Activated B cell treated with CpG ODN at 0.5 μM for 24 hours (primary cell): ENCODE measurements at regions not wholly inside any gene's neighbourhood (a gene's known extent, or its start where the extent isn't known, plus 50 kb on each side); places are given as distances from the start of the nearest gene placed in this dataset.
"Not testable (repeated sequence)": the region's sequence is repeated elsewhere in the genome, so short reads cannot be mapped to it uniquely, and the experiment has no call there.

Experiments
- ATAC-seq: fragments of 200-7000 bp; cut with Tn5 transposase; one replicate; pipeline ENCODE4 v1.10.0; 2021; ENCODE audit warnings: low read depth, mild to moderate bottlenecking, moderate library complexity
- CTCF ChIA-PET: fragments of 350-600 bp; sonication (Branson Sonifier 250); formaldehyde crosslinking; loops from one replicate; lab custom pipeline; 2021; ENCODE audit warnings: antibody characterized with exemption; lab: Charles Lee
- POLR2A ChIA-PET: fragments of 350-600 bp; sonication (Branson Sonifier 250); formaldehyde crosslinking; loops from one replicate; lab custom pipeline; 2021; ENCODE audit warnings: antibody characterized with exemption; lab: Charles Lee
- DNase-seq: peaks from one replicate; pipeline ENCODE4 v3.0.0; 2022
- H3K27ac Mint-ChIP-seq: one replicate; pipeline ENCODE4 v1.8.0; 2020; ENCODE audit warnings: mixed read lengths
- H3K27me3 Mint-ChIP-seq: one replicate; pipeline ENCODE4 v1.8.0; 2021; ENCODE audit warnings: mixed read lengths
- H3K36me3 Mint-ChIP-seq: one replicate; pipeline ENCODE4 v1.8.0; 2021; ENCODE audit warnings: low read depth, mixed read lengths
- H3K4me1 Mint-ChIP-seq: one replicate; pipeline ENCODE4 v1.8.0; 2021; ENCODE audit warnings: mixed read lengths
- H3K4me3 Mint-ChIP-seq: one replicate; pipeline ENCODE4 v1.8.0; 2020; ENCODE audit warnings: mild to moderate bottlenecking, mixed read lengths
- H3K9me3 Mint-ChIP-seq: one replicate; pipeline ENCODE4 v1.8.0; 2020; ENCODE audit warnings: mixed read lengths
- CTCF ChIP-seq: fragments of 200-600 bp; IDR thresholded peaks from one replicate; pipeline ENCODE4 v1.8.0; 2022; ENCODE audit warnings: antibody characterized with exemption, mild to moderate bottlenecking
- intact Hi-C: fragments of 100-400 bp; cut with micrococcal nuclease; formaldehyde crosslinking; loops from one replicate; pipeline ENCODE4 v1.15.1; 2024

- intact Hi-C loops: no loop called here
- no peak for ATAC-seq
- no peak for DNase-seq
- Mint-ChIP-seq H3K27me3 (no peaks in the 10 kb centered on the region), H3K36me3 (no peaks in the 10 kb centered on the region), H3K4me1 (peaks cover 20% of the 10 kb centered on the region), H3K4me3 (no peak overlapping the region), H3K27ac (no peak overlapping the region), H3K9me3 (no peaks in the 10 kb centered on the region)
- ChIA-PET CTCF (no interaction called here), POLR2A (no interaction called here)
- TF ChIP-seq CTCF: no peak
These were observed 475.9 kb downstream of the XYLT1 start for GRCh38 chr16:16994831-16995230.

GRCh38 chr16:16996827-16997226, 473.9 kb downstream of the XYLT1 start:
- ChIA-PET CTCF (no interaction called here), POLR2A (interaction anchor here (0.6 kb wide), 1 partner anchor 19 kb away, joined by 3 read pairs; no protein-coding TSS in a partner anchor)
- DNase-seq (no peak), ATAC-seq (no peak)
- no peaks in the 10 kb centered on the region for H3K9me3 Mint-ChIP-seq
- H3K4me3 Mint-ChIP-seq: no peak overlapping the region
- H3K27me3 Mint-ChIP-seq: no peaks in the 10 kb centered on the region
- no peak for TF ChIP-seq CTCF
- no peaks in the 10 kb centered on the region for H3K36me3 Mint-ChIP-seq
- intact Hi-C loops: no loop called here
- H3K4me1 Mint-ChIP-seq: peaks cover 20% of the 10 kb centered on the region
- no peak overlapping the region for H3K27ac Mint-ChIP-seq

- Mint-ChIP-seq H3K4me1 (peaks cover 23% of the 10 kb centered on the region), H3K4me3 (no peak overlapping the region), H3K36me3 (no peaks in the 10 kb centered on the region), H3K27ac (no peak overlapping the region), H3K27me3 (no peaks in the 10 kb centered on the region), H3K9me3 (no peaks in the 10 kb centered on the region)
- no peak for TF ChIP-seq CTCF
- DNase-seq (no peak), ATAC-seq (no peak)
- ChIA-PET POLR2A (interaction anchor here (0.6 kb wide), 1 partner anchor 18 kb away, joined by 3 read pairs; no protein-coding TSS in a partner anchor), CTCF (no interaction called here)
- intact Hi-C loops: no loop called here
These were observed 473.4 kb downstream of the XYLT1 start for GRCh38 chr16:16997349-16997748.

GRCh38 chr16:17001471-17001870, 469.3 kb downstream of the XYLT1 start:
- ChIA-PET POLR2A (no interaction called here), CTCF (no interaction called here)
- no peaks in the 10 kb centered on the region for H3K36me3 Mint-ChIP-seq
- ATAC-seq (no peak), DNase-seq (no peak)
- H3K9me3 Mint-ChIP-seq: peaks cover 2% of the 10 kb centered on the region
- no peak overlapping the region for H3K4me3 Mint-ChIP-seq
- intact Hi-C loops: no loop called here
- peaks cover 8% of the 10 kb centered on the region for H3K4me1 Mint-ChIP-seq
- no peak for TF ChIP-seq CTCF
- H3K27me3 Mint-ChIP-seq: no peaks in the 10 kb centered on the region
- no peak overlapping the region for H3K27ac Mint-ChIP-seq

- no peak overlapping the region for H3K4me3 Mint-ChIP-seq
- H3K36me3 Mint-ChIP-seq: no peaks in the 10 kb centered on the region
- H3K4me1 Mint-ChIP-seq: peaks cover 8% of the 10 kb centered on the region
- ChIA-PET POLR2A (interaction anchor here (0.8 kb wide), 1 partner anchor 11 kb away, joined by 3 read pairs; no protein-coding TSS in a partner anchor), CTCF (no interaction called here)
- H3K9me3 Mint-ChIP-seq: peaks cover 2% of the 10 kb centered on the region
- H3K27ac Mint-ChIP-seq: no peak overlapping the region
- intact Hi-C loops: no loop called here
- peak; percentile 56 for ATAC-seq
- H3K27me3 Mint-ChIP-seq: no peaks in the 10 kb centered on the region
- DNase-seq: no peak
- no peak for TF ChIP-seq CTCF
These were observed 468.2 kb downstream of the XYLT1 start for GRCh38 chr16:17002565-17002964.

GRCh38 chr16:17005963-17006362, 464.8 kb downstream of the XYLT1 start:
- H3K27ac Mint-ChIP-seq, H3K4me1 Mint-ChIP-seq, intact Hi-C loops, DNase-seq, H3K36me3 Mint-ChIP-seq, ATAC-seq, CTCF ChIA-PET, H3K4me3 Mint-ChIP-seq, POLR2A ChIA-PET, H3K27me3 Mint-ChIP-seq, H3K9me3 Mint-ChIP-seq: not testable (repeated sequence)
